HUES64 (cell line): ENCODE measurements at regions not wholly inside any gene's neighbourhood (a gene's known extent, or its start where the extent isn't known, plus 50 kb on each side); places are given as distances from the start of the nearest gene placed in this dataset.
"Not testable (repeated sequence)": the region's sequence is repeated elsewhere in the genome, so short reads cannot be mapped to it uniquely, and the experiment has no call there.

ENCODE experiments used
- H3K27ac ChIP-seq: 2 replicates; pipeline ENCODE4 v1.7.0; 2013; ENCODE audit warnings: low read depth, low read length, inconsistent platforms
- H3K27me3 ChIP-seq: 2 replicates; pipeline ENCODE4 v1.6.1; 2013; ENCODE audit warnings: mild to moderate bottlenecking, low read length; ENCODE audit not compliant: insufficient read depth
- H3K36me3 ChIP-seq: 2 replicates; pipeline ENCODE4 v1.6.1; 2013; ENCODE audit warnings: mild to moderate bottlenecking, low read length; ENCODE audit not compliant: insufficient read depth
- H3K4me1 ChIP-seq: 2 replicates; pipeline ENCODE4 v1.6.1; 2013; ENCODE audit warnings: mild to moderate bottlenecking, low read length, moderate library complexity; ENCODE audit not compliant: insufficient read depth
- H3K4me3 ChIP-seq: 2 replicates; pipeline ENCODE4 v1.5.1; 2013; ENCODE audit warnings: mild to moderate bottlenecking, low read length, moderate library complexity
- H3K9ac ChIP-seq: 2 replicates; pipeline ENCODE4 v1.6.1; 2013; ENCODE audit warnings: mild to moderate bottlenecking, low read depth, low read length
- H3K9me3 ChIP-seq: 2 replicates; pipeline ENCODE4 v1.6.1; 2013; ENCODE audit warnings: low read depth, low read length; ENCODE audit not compliant: insufficient read depth
- WGBS: fragments of 150-250, 120-280 bp; methylation state at CpG from one replicate; pipeline ENCODE4 v1.1.7; 2013; ENCODE audit warnings: missing lambda C conversion rate; 5-methylcytosine and 5-hydroxymethylcytosine counted together

DNA sequence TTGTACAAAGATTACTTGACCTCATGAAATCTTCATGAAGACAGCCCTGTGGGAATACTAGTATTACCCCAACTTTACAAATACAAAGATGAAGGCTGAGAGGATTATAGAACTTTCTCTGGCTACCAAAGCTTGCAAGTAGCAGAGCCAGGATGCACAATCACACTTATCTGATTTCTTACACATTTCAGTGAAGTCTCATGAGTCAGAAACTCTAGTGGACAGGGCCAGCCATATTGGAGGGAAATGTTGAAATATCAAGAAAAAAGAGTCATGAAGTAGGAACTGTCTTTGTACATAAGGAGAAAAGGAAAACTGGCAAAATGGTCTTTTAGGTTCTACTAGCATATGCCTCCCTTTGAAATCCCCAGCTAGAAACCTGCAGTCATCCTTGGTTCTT is 369.6 kb upstream of the WWC1 start:
- no peak overlapping the region for H3K27ac ChIP-seq
- H3K9ac ChIP-seq = no peak overlapping the region
- no peak overlapping the region for H3K4me3 ChIP-seq
- no peaks in the 10 kb centered on the region for H3K27me3 ChIP-seq
- H3K4me1 ChIP-seq = peaks cover 19% of the 10 kb centered on the region; the same call in 1 of the 2 replicates
- H3K36me3 ChIP-seq = no peaks in the 10 kb centered on the region
- no peaks in the 10 kb centered on the region for H3K9me3 ChIP-seq

DNA sequence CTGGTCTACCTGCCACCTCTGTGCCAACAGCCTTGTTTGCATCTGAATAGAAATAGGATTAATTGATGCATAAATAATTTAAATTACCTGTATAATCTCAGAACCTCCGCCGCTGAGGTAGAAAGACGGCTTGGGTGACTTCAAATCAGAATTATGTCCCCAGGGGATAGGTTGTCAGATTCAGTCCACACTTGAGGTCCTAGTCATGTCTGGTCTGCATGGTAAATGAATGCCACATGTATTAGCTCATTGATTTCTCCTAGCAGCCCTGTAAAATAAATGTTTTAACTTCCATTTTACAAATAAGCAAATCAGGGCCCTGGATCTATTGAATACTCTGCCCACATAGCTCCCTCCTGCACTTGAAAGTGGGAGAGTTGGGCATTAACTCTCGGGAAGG is 368.0 kb upstream of the WWC1 start:
- H3K27ac ChIP-seq = no peak overlapping the region
- no peaks in the 10 kb centered on the region for H3K36me3 ChIP-seq

GRCh38 chr5:167929841-167930240 is 361.6 kb upstream of the WWC1 start:
- no peak overlapping the region for H3K4me3 ChIP-seq
- no peak overlapping the region for H3K9ac ChIP-seq
- H3K27ac ChIP-seq = no peak overlapping the region
- H3K4me1 ChIP-seq = no peaks in the 10 kb centered on the region
- 98% methylated on average over 2 of the region's 3 CpGs for WGBS
- no peaks in the 10 kb centered on the region for H3K27me3 ChIP-seq
- H3K36me3 ChIP-seq = no peaks in the 10 kb centered on the region
- no peaks in the 10 kb centered on the region for H3K9me3 ChIP-seq

More for the DNA sequence above, 368.0 kb upstream of the WWC1 start:
- no peak overlapping the region for H3K4me3 ChIP-seq
- H3K9me3 ChIP-seq = no peaks in the 10 kb centered on the region
- 95% methylated on average over 4 of the region's 4 CpGs for WGBS
- no peaks in the 10 kb centered on the region for H3K27me3 ChIP-seq
- H3K4me1 ChIP-seq = peaks cover 6% of the 10 kb centered on the region; the same call in 1 of the 2 replicates
- H3K9ac ChIP-seq = no peak overlapping the region

DNA sequence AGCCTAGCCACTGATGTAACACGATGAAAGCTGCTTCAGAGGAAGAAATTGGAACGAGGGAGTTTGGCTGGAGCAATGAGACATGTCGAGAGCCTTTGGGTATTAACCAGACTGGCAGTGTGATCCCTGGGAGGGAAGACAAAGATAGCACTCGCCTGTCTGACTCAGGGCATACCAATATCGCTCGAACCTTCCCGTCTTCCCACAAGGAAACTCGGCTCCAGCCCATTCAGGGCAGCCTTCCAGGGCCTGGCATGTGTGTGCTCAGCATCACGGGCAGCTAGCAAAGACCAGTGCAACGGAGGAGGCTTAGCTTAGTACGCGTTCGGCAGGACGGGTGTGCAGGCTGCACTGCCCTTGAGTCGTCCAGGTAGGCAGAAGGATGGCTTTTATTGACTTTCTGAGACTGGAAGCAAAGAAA is 356.9 kb upstream of the WWC1 start:
- WGBS = 92% methylated on average over 15 of the region's 15 CpGs
- no peak overlapping the region for H3K4me3 ChIP-seq
- no peaks in the 10 kb centered on the region for H3K4me1 ChIP-seq
- no peaks in the 10 kb centered on the region for H3K9me3 ChIP-seq
- H3K9ac ChIP-seq = no peak overlapping the region
- H3K36me3 ChIP-seq = no peaks in the 10 kb centered on the region
- no peaks in the 10 kb centered on the region for H3K27me3 ChIP-seq
- no peak overlapping the region for H3K27ac ChIP-seq

DNA sequence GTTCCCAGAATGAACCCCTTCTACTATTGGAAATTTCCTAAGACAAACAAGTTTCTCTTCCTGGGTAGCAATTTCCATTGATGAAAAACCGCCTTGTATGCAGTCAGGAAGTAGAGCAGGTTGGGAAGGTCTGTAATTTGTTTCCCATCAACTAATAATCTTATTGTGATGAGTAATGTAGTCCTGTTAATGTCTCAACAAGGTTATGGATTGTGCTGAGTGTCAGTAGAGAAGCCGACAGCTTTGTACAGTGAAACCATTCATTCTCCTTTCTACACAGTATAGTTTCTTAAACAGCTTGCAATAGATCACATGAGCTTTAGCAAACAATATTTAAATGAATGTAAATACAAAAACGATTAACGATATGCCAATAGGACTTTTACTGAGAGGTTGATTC is 355.4 kb upstream of the WWC1 start:
- Histone ChIP-seq H3K27ac (no peak overlapping the region), H3K9ac (no peak overlapping the region), H3K4me3 (no peak overlapping the region), H3K4me1 (no peaks in the 10 kb centered on the region), H3K27me3 (no peaks in the 10 kb centered on the region), H3K9me3 (no peaks in the 10 kb centered on the region), H3K36me3 (no peaks in the 10 kb centered on the region)
- WGBS = 93% methylated on average over 3 of the region's 4 CpGs

GRCh38 chr5:167936944-167937634 is 354.4 kb upstream of the WWC1 start:
- Histone ChIP-seq H3K4me1 (no peaks in the 10 kb centered on the region), H3K27me3 (no peaks in the 10 kb centered on the region), H3K4me3 (no peak overlapping the region), H3K9ac (no peak overlapping the region), H3K36me3 (no peaks in the 10 kb centered on the region), H3K27ac (no peak overlapping the region), H3K9me3 (no peaks in the 10 kb centered on the region)
- WGBS = 95% methylated on average over 5 of the region's 6 CpGs

DNA sequence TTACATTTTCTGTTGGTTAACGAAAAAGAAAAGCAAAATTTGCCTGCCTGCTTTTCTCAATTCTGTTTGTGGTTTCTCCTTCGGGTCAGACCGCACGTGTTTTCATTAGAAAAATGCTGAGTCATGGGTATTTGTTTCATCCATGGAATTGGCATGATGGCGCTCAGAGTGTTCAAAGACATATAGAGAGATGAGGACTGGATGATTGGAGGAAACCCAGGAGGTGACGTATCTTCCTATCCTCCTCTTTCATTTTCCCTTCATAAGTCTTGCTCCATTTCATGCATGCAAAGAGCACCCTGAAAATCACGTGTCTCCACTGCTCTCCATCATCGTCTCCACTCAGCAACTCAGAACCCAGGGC is 353.8 kb upstream of the WWC1 start:
- H3K4me3 ChIP-seq = no peak overlapping the region
- H3K9ac ChIP-seq = no peak overlapping the region
- H3K27me3 ChIP-seq = no peaks in the 10 kb centered on the region
- no peaks in the 10 kb centered on the region for H3K9me3 ChIP-seq
- no peaks in the 10 kb centered on the region for H3K4me1 ChIP-seq
- no peaks in the 10 kb centered on the region for H3K36me3 ChIP-seq
- 92% methylated on average over 8 of the region's 8 CpGs for WGBS
- no peak overlapping the region for H3K27ac ChIP-seq

DNA sequence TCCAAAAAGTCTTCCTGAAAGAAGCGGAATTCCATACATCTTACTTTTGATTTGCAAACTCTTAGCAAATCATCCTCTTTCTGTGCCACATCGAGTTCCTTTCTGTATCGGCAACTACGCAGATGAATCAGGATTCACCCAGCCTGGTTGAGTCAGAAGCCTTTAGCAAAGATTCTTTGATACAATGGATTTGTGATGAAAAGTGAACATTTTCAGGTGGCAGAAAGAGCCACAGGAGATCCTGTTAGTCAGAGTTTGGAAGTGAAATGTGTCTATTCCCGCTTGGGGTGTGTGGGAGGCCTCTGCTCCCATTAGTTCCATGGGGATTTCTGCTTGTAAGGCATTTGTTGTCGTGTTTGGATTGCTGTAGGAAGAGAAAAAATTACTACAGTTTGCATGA is 351.8 kb upstream of the WWC1 start:
- 92% methylated on average over 6 of the region's 6 CpGs for WGBS
- H3K9me3 ChIP-seq = no peaks in the 10 kb centered on the region
- H3K36me3 ChIP-seq = no peaks in the 10 kb centered on the region
- no peak overlapping the region for H3K9ac ChIP-seq
- H3K4me1 ChIP-seq = no peaks in the 10 kb centered on the region
- H3K27ac ChIP-seq = no peak overlapping the region
- no peak overlapping the region for H3K4me3 ChIP-seq
- no peaks in the 10 kb centered on the region for H3K27me3 ChIP-seq

GRCh38 chr5:167940911-167941310 is 350.5 kb upstream of the WWC1 start:
- H3K36me3 ChIP-seq = no peaks in the 10 kb centered on the region
- no peak overlapping the region for H3K9ac ChIP-seq
- H3K27me3 ChIP-seq = no peaks in the 10 kb centered on the region
- H3K9me3 ChIP-seq = no peaks in the 10 kb centered on the region
- H3K4me3 ChIP-seq = no peak overlapping the region
- no peak overlapping the region for H3K27ac ChIP-seq
- H3K4me1 ChIP-seq = no peaks in the 10 kb centered on the region
- 97% methylated on average over 1 of the region's 3 CpGs for WGBS

DNA sequence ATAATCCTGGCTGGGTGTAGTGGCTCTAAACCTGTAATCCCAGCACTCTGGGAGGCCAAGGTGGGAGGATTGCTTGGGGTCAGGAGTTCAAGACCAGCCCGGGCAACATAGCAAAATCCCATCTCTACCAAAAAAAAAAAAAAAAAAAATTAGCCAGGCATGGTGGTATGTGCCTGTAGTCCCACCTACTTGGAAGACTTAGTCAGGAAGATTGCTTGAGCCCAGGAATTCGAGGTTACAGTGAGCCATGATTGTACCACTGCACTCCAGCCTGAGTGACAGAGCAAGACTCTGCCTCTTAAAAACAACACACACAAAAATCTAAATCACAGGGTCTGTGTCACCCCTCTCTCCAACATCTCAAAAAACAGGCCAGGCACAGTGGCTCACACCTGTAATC is 349.9 kb upstream of the WWC1 start:
- H3K4me3 ChIP-seq, H3K27me3 ChIP-seq, H3K4me1 ChIP-seq, H3K36me3 ChIP-seq, H3K9ac ChIP-seq, H3K9me3 ChIP-seq, H3K27ac ChIP-seq: not testable (repeated sequence)
- WGBS = 90% methylated on average over 1 of the region's 2 CpGs

DNA sequence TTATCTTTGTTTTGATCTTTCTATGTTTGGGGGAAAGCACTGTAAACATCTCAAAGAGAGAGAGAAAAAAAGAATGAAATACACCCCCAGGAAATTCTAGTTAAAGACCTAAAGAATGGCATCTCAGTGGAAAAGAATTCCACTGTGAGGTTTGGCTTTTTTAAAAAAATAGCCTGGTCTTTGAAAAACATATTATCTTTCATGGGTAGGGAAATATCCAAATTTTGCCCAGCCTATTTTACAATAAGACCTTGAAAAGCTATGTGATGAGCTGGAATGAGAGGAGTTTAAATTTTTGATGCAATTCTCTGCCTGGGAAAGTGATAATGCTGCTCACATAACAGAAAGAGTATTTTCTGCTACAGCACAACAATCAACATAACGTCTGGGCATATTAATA is 348.1 kb upstream of the WWC1 start:
- Histone ChIP-seq H3K4me1 (no peaks in the 10 kb centered on the region), H3K27ac (no peak overlapping the region), H3K9ac (no peak overlapping the region), H3K9me3 (no peaks in the 10 kb centered on the region), H3K4me3 (no peak overlapping the region), H3K27me3 (no peaks in the 10 kb centered on the region), H3K36me3 (no peaks in the 10 kb centered on the region)
- 86% methylated on average over 1 of the region's 1 CpG for WGBS
